Lower lobe of right lung (tissue), 2 donors: ENCODE measurements at regions not wholly inside any gene's neighbourhood (a gene's known extent, or its start where the extent isn't known, plus 50 kb on each side); places are given as distances from the start of the nearest gene placed in this dataset.

Experiments
- ATAC-seq, 2 donors: fragments of 200-7000 bp; cut with Tn5 transposase; one replicate each; pipeline ENCODE4 v1.9.1; 2020 to 2022; ENCODE audit warnings: mild to moderate bottlenecking in 2 of 2, moderate library complexity in 2 of 2
- DNase-seq: peaks from one replicate; pipeline ENCODE4 v3.0.0-alpha.2; 2020
- H3K27ac ChIP-seq: fragments of 200-600 bp; one replicate; pipeline ENCODE4 v1.8.0; 2022
- H3K27me3 ChIP-seq: fragments of 200-600 bp; one replicate; pipeline ENCODE4 v1.8.0; 2022; ENCODE audit warnings: low read depth
- H3K36me3 ChIP-seq: fragments of 200-600 bp; one replicate; pipeline ENCODE4 v1.8.0; 2022; ENCODE audit warnings: mild to moderate bottlenecking
- H3K4me1 ChIP-seq: fragments of 200-600 bp; one replicate; pipeline ENCODE4 v1.8.0; 2022
- H3K4me3 ChIP-seq: fragments of 200-600 bp; one replicate; pipeline ENCODE4 v1.8.0; 2022; ENCODE audit warnings: mild to moderate bottlenecking
- H3K9me3 ChIP-seq: fragments of 200-600 bp; one replicate; pipeline ENCODE4 v1.8.0; 2022
- CTCF ChIP-seq: fragments of 200-600 bp; IDR thresholded peaks from one replicate; pipeline ENCODE4 v1.8.0; 2022; ENCODE audit warnings: antibody characterized with exemption, mild to moderate bottlenecking
- intact Hi-C: fragments of 100-400 bp; cut with DNase I; formaldehyde crosslinking; loops from one replicate; pipeline ENCODE4 v1.11.0; 2022
- donor health status: DM: no; HTN: yes; CAD: no; lungs with severe emphysema.

- no peaks in the 10 kb centered on the region for H3K4me1 ChIP-seq
- H3K27me3 ChIP-seq, result no peaks in the 10 kb centered on the region
- intact Hi-C loops, result no loop called here
- H3K27ac ChIP-seq, result no peak overlapping the region
- H3K4me3 ChIP-seq, result no peak overlapping the region
- no peaks in the 10 kb centered on the region for H3K36me3 ChIP-seq
- DNase-seq (no peak), ATAC-seq (no peak)
- no peak for TF ChIP-seq CTCF
- no peaks in the 10 kb centered on the region for H3K9me3 ChIP-seq
These were observed 180.1 kb downstream of the EN1 start for GRCh38 chr2:118667348-118667747.

GRCh38 chr2:118665784-118666529, 181.5 kb downstream of the EN1 start:
- TF ChIP-seq CTCF, result no peak
- Histone ChIP-seq H3K4me1 (no peaks in the 10 kb centered on the region), H3K36me3 (no peaks in the 10 kb centered on the region), H3K27ac (no peak overlapping the region), H3K27me3 (no peaks in the 10 kb centered on the region), H3K9me3 (no peaks in the 10 kb centered on the region), H3K4me3 (no peak overlapping the region)
- DNase-seq (no peak), ATAC-seq (no peak)
- intact Hi-C loops, result no loop called here

- H3K27ac ChIP-seq, result no peak overlapping the region
- no peaks in the 10 kb centered on the region for H3K4me1 ChIP-seq
- no peaks in the 10 kb centered on the region for H3K9me3 ChIP-seq
- H3K36me3 ChIP-seq, result no peaks in the 10 kb centered on the region
- DNase-seq (no peak), ATAC-seq (no peak)
- TF ChIP-seq CTCF, result no peak
- no peaks in the 10 kb centered on the region for H3K27me3 ChIP-seq
- intact Hi-C loops, result no loop called here
- no peak overlapping the region for H3K4me3 ChIP-seq
These were observed 186.3 kb downstream of the EN1 start for GRCh38 chr2:118661179-118661578.

GRCh38 chr2:118658596-118659198, 188.8 kb downstream of the EN1 start:
- no peak overlapping the region for H3K4me3 ChIP-seq
- no peaks in the 10 kb centered on the region for H3K36me3 ChIP-seq
- no peak overlapping the region for H3K27ac ChIP-seq
- H3K27me3 ChIP-seq, result no peaks in the 10 kb centered on the region
- intact Hi-C loops, result no loop called here
- ATAC-seq, result no peak
- H3K9me3 ChIP-seq, result no peaks in the 10 kb centered on the region
- no peak for TF ChIP-seq CTCF
- H3K4me1 ChIP-seq, result no peaks in the 10 kb centered on the region
- no peak for DNase-seq

- intact Hi-C loops, result no loop called here
- no peak for ATAC-seq
These were observed 190.0 kb downstream of the EN1 start for GRCh38 chr2:118657466-118657865.

More at GRCh38 chr2:118657466-118657865, 190.0 kb downstream of the EN1 start:
- Histone ChIP-seq H3K36me3 (no peaks in the 10 kb centered on the region), H3K27me3 (no peaks in the 10 kb centered on the region), H3K4me3 (no peak overlapping the region), H3K27ac (no peak overlapping the region), H3K4me1 (no peaks in the 10 kb centered on the region), H3K9me3 (no peaks in the 10 kb centered on the region)
- no peak for DNase-seq
- TF ChIP-seq CTCF, result no peak
